CD4-positive, alpha-beta T cell treated with Interleukin-12 subunit alpha and Interleukin-12 subunit beta, for 1 hour (primary cell): ENCODE measurements at regions not wholly inside any gene's neighbourhood (a gene's known extent, or its start where the extent isn't known, plus 50 kb on each side); places are given as distances from the start of the nearest gene placed in this dataset.
A peak's percentile ranks its signal among the peaks of the same experiment; 100 is the strongest.
"Not testable (repeated sequence)": the region's sequence is repeated elsewhere in the genome, so short reads cannot be mapped to it uniquely, and the experiment has no call there.

ENCODE experiments used
- DNase-seq: peaks from one replicate; pipeline ENCODE4 v3.0.0-alpha.2; 2020

- DNase-seq = no peak
These were observed 61.9 kb upstream of the ATXN1 start for GRCh38 chr6:16822975-16823717.

- no peak for DNase-seq
These were observed 61.3 kb upstream of the ATXN1 start for GRCh38 chr6:16822529-16822928.

GRCh38 chr6:16821834-16822264 is 60.6 kb upstream of the ATXN1 start:
- no peak for DNase-seq

GRCh38 chr6:16820262-16820661 is 59.0 kb upstream of the ATXN1 start:
- not testable (repeated sequence) for DNase-seq

GRCh38 chr6:16819752-16820151 is 58.5 kb upstream of the ATXN1 start:
- DNase-seq = peak; percentile 13

GRCh38 chr6:16818992-16819626 is 57.8 kb upstream of the ATXN1 start:
- DNase-seq = no peak

GRCh38 chr6:16817594-16817993 is 56.3 kb upstream of the ATXN1 start:
- no peak for DNase-seq

GRCh38 chr6:16816891-16817290 is 55.6 kb upstream of the ATXN1 start:
- no peak for DNase-seq

GRCh38 chr6:16812993-16813392 is 51.7 kb upstream of the ATXN1 start:
- DNase-seq = no peak

GRCh38 chr6:16811277-16811979 is 50.2 kb upstream of the ATXN1 start:
- no peak for DNase-seq
